GM23338 (cell line): ENCODE measurements at regions not wholly inside any gene's neighbourhood (a gene's known extent, or its start where the extent isn't known, plus 50 kb on each side); places are given as distances from the start of the nearest gene placed in this dataset.

Experiments
- ATAC-seq: fragments of 200-7000 bp; cut with Tn5 transposase; 3 replicates; pipeline ENCODE4 v1.9.1; 2020
- DNase-seq: peaks from one replicate; pipeline ENCODE4 v3.0.0-alpha.2; 2015; ENCODE audit warnings: low spot score
- H2AFZ ChIP-seq: fragments of 200-600 bp; sonication (generic); 2 replicates; pipeline ENCODE4 v1.8.0; 2016; ENCODE audit warnings: antibody characterized with exemption, mild to moderate bottlenecking, moderate library complexity
- H3F3A ChIP-seq: fragments of 200-600 bp; sonication (generic); replicated peaks from 2 replicates; pipeline ENCODE4 v1.8.0; 2017; ENCODE audit warnings: antibody characterized with exemption, mixed run types, low read depth
- H3K27ac ChIP-seq: fragments of 200-600 bp; sonication (generic); 2 replicates; pipeline ENCODE4 v1.6.1; 2016; ENCODE audit warnings: low read depth
- H3K27me3 ChIP-seq: fragments of 200-600 bp; sonication (generic); 2 replicates; pipeline ENCODE4 v1.8.0; 2016; ENCODE audit warnings: mild to moderate bottlenecking, mixed run types, moderate library complexity; ENCODE audit not compliant: insufficient read depth
- H3K36me3 ChIP-seq: fragments of 200-600 bp; sonication (generic); 2 replicates; pipeline ENCODE4 v1.8.0; 2016; ENCODE audit warnings: mild to moderate bottlenecking; ENCODE audit not compliant: insufficient read depth
- H3K4me1 ChIP-seq: fragments of 200-600 bp; sonication (generic); 2 replicates; pipeline ENCODE4 v1.8.0; 2016; ENCODE audit warnings: mild to moderate bottlenecking, moderate library complexity; ENCODE audit not compliant: insufficient read depth
- H3K4me2 ChIP-seq: fragments of 200-600 bp; sonication (generic); 2 replicates; pipeline ENCODE4 v1.7.1; 2017; ENCODE audit warnings: mixed run types
- H3K4me3 ChIP-seq: fragments of 200-600 bp; sonication (generic); 2 replicates; pipeline ENCODE4 v1.6.1; 2016; ENCODE audit warnings: mixed run types
- H3K79me2 ChIP-seq: fragments of 200-600 bp; sonication (generic); replicated peaks from 2 replicates; pipeline ENCODE4 v1.8.0; 2017; ENCODE audit warnings: mild to moderate bottlenecking; ENCODE audit not compliant: insufficient read depth
- H3K9me2 ChIP-seq: fragments of 200-600 bp; sonication (generic); 2 replicates; pipeline ENCODE4 v1.8.0; 2017; ENCODE audit not compliant: insufficient read depth
- H4K20me1 ChIP-seq: fragments of 200-600 bp; sonication (generic); replicated peaks from 2 replicates; pipeline ENCODE4 v1.8.0; 2017; ENCODE audit warnings: mild to moderate bottlenecking; ENCODE audit not compliant: insufficient read depth
- H3K27ac Mint-ChIP-seq: 2 replicates; pipeline ENCODE4 v1.8.0; 2020; ENCODE audit warnings: inconsistent platforms, mild to moderate bottlenecking, moderate library complexity, mixed read lengths
- H3K27me3 Mint-ChIP-seq: 3 replicates; pipeline ENCODE4 v1.8.0; 2022; ENCODE audit warnings: low read depth, mild to moderate bottlenecking, moderate library complexity, mixed read lengths, inconsistent platforms; ENCODE audit not compliant: insufficient read depth, poor library complexity
- H3K36me3 Mint-ChIP-seq: 3 replicates; pipeline ENCODE4 v1.8.0; 2021; ENCODE audit warnings: low read depth, mild to moderate bottlenecking, inconsistent platforms, moderate library complexity, mixed read lengths
- H3K4me1 Mint-ChIP-seq: 3 replicates; pipeline ENCODE4 v1.8.0; 2020; ENCODE audit warnings: mild to moderate bottlenecking, inconsistent platforms, mixed read lengths
- H3K4me3 Mint-ChIP-seq: 3 replicates; pipeline ENCODE4 v1.8.0; 2021; ENCODE audit warnings: moderate library complexity, mild to moderate bottlenecking, inconsistent platforms, mixed read lengths
- H3K9me3 Mint-ChIP-seq: 3 replicates; pipeline ENCODE4 v1.8.0; 2020; ENCODE audit warnings: moderate library complexity, mild to moderate bottlenecking, inconsistent platforms, mixed read lengths
- CREB1 ChIP-seq: fragments of 250-450 bp; sonication (Bioruptor Pico); IDR thresholded peaks from 2 replicates; pipeline ENCODE4 v1.5.0; 2020; ENCODE audit warnings: low read depth, mild to moderate bottlenecking, moderate library complexity
- ETS1 ChIP-seq: IDR thresholded peaks from 2 replicates; pipeline ENCODE4 v1.6.1; 2016; ENCODE audit warnings: antibody characterized with exemption
- EZH2phosphoT487 ChIP-seq: fragments of 200-600 bp; sonication (generic); IDR thresholded peaks from one replicate; pipeline ENCODE4 v1.8.1; 2018; ENCODE audit warnings: antibody characterized with exemption; ENCODE audit not compliant: unreplicated experiment
- ZNF462 ChIP-seq: fragments of 250-450 bp; sonication (Bioruptor Pico); IDR thresholded peaks from 2 replicates; pipeline ENCODE4 v1.5.0; 2020; ENCODE audit warnings: mild to moderate bottlenecking, moderate library complexity

GRCh38 chr11:23789200-23789853, 707.5 kb upstream of the LUZP2 start (continued):
- TF ChIP-seq ZNF462 (CRISPR knock-in tag): no peak

GRCh38 chr11:23789938-23790371, 706.9 kb upstream of the LUZP2 start:
- Histone ChIP-seq H3K27ac (no peak overlapping the region), H2AFZ (no peak overlapping the region), H4K20me1 (no peaks in the 10 kb centered on the region), H3F3A (no peaks in the 10 kb centered on the region), H3K4me1 (no peaks in the 10 kb centered on the region; the same call in 1 of the 2 replicates), H3K27me3 (no peaks in the 10 kb centered on the region), H3K9me2 (0 out of 2 replicates have a peak, but pooled peaks cover 9% of the 10 kb centered on the region), H3K4me2 (no peak overlapping the region), H3K79me2 (no peaks in the 10 kb centered on the region), H3K36me3 (no peaks in the 10 kb centered on the region), H3K4me3 (no peak overlapping the region)
- Mint-ChIP-seq H3K4me3 (no peak overlapping the region), H3K4me1 (no peaks in the 10 kb centered on the region), H3K36me3 (no peaks in the 10 kb centered on the region), H3K9me3 (no peaks in the 10 kb centered on the region; the same call in 2 of the 3 replicates), H3K27me3 (no peaks in the 10 kb centered on the region), H3K27ac (no peak overlapping the region)
- ATAC-seq: no peak
- DNase-seq: no peak
- TF ChIP-seq ZNF462 (CRISPR knock-in tag) (no peak), ETS1 (no peak), EZH2phosphoT487 (no peak), CREB1 (CRISPR knock-in tag) (no peak)
